HG03565 (cell line): ENCODE measurements at regions not wholly inside any gene's neighbourhood (a gene's known extent, or its start where the extent isn't known, plus 50 kb on each side); places are given as distances from the start of the nearest gene placed in this dataset.

Experiments used
- ATAC-seq: cut with Tn5 transposase; IDR thresholded peaks from one replicate; pipeline ENCODE4 v1.9.1; 2021; ENCODE audit warnings: mild to moderate bottlenecking, moderate library complexity; ENCODE audit not compliant: unreplicated experiment

DNA sequence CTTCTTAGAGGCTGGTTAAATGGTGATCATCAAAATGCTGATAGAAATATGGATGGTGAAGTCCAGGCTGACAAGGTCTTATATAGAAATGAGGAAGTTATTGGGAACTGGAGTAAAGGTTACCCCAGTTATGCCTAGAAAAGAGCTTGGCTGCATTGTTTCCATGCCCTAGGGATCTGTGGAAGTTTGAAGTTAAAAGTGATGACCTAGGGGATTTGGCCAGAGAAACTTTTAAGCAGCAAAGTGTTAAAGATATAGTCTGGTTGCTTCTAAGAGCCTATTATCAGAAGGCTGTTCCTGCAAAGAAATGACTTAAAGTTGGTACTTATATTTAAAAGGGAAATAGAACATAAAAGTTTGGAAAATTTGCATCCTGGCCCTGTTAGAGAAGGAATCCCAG lies 200.3 kb downstream of the ICE1 start:
- no peak for ATAC-seq

DNA sequence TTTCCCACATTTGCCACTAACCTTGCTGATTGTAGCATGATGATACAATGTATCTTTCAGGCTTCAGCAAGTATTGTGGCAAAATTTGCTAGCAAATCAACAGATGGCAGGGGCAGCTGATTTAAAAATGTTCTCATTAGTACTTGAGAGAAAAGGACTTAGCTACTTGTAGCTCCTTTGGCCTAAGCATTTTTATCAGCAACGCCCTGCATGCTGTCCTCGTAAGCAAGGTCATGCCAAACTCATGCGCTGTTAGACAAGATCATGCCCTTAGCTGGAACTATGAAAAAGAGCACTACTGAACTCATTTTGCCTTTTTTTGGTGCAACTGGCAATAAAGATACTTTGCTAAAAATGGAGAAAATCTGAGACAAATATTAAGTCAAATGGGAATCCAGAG lies 197.1 kb downstream of the ICE1 start:
- ATAC-seq: no peak

GRCh38 chr5:5617024-5617423 lies 194.5 kb downstream of the ICE1 start:
- no peak for ATAC-seq

- ATAC-seq: no peak
These were observed 193.9 kb downstream of the ICE1 start for GRCh38 chr5:5616247-5616895.

- ATAC-seq: no peak
These were observed 193.1 kb downstream of the ICE1 start for GRCh38 chr5:5615569-5615968.

DNA sequence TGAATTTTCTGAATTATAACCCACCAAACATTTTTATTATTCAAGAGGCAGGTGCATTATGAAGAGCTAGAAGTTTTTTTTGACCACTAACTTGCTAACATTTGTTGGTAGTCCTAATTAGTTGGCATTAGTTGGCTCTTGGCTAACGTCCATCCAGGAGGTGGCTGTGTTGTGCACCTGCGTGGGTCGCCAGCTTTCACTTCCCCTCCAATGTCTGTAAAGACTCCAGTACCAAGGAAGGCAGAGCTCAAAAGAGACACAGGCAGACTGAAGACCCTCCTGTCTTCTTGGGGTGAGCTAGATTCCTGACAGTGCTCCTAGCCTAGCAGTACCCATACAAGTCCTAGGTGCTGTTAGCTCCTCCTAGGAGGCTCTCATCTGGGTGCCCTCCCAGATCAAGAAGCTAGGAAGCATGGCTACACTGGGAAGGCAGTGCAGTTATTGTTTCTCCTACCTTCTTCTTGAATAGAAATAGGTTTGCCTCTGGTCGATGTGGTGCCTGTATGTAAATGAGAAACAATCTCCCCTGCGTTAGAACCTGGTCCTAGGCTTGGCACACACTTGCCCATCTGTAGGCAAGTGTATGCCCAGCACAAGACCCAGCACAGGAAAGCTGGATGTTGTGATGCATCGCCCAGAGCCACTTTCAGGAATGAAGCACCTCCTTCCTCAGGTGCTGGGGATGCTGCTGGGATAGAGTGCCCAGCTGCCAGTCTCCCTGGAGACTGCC lies 190.9 kb downstream of the ICE1 start:
- ATAC-seq: no peak

DNA sequence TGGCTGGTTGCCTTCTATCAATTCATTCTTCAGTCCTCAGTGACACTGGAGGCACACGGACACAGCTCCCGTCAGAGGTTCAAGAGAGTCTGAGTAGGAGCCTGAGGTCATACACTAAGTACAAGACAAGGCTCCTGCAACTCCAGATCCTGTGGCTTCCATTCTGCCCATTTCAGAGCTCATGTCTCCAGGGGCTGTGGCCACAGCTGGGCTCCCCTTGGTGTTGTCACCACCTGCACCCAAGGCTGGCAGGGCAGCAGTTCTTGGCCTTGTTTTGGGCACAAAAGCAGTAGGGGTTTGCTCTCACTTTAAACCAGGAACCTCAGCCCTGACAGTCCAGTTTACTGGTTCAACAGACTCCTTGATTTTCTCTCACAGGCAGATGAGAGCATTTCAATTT lies 189.6 kb downstream of the ICE1 start:
- ATAC-seq: no peak

DNA sequence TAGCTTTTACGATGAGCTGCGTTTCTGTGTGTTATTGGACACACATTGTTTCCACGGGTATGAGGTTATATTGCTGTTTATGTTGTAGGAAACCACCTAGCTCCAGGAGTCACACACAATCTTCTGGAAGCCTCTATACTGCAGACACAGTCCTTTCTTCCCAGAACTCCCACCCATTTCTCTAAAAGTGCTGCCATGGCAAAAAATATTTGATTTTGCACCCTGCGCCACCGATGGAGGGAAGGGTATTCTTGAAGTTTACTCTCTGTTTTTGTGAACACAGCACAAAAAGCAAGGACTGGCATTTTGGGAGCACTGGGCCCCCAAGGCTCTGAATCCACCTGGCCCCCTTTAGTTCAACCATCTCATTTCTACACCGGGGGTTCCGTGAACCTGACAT lies 187.5 kb downstream of the ICE1 start:
- ATAC-seq: no peak

DNA sequence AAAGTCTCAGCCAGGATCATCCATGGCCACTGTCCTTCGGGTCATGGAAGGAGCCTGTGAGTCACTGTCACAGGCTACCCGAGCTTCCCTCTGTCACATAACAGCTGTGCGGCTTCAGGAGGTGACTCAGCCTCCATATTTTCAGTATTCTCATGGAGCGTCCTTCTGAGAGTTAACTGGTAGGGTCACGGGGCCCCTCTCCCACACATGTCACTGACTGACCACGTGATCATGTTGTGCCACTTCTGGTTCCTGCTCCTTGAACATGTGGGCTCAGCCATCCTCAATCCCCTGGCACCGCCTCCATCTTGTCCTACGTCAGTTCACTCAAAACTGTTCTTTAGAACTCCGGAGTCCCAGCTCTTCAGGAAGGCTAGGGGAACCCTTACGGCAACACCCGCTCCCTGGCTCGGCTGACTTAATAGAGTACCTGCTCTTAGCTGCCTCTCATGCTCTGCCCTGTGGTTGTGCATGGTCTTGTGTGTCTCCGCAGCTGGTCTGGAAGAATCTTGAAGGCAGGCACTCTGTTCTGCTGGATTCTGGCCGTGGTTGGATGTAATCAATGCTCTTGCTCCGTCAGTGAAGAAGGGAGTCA lies 182.8 kb downstream of the ICE1 start:
- ATAC-seq: no peak

GRCh38 chr5:5602554-5602953 lies 180.1 kb downstream of the ICE1 start:
- ATAC-seq: no peak

GRCh38 chr5:5598547-5599113 lies 176.2 kb downstream of the ICE1 start:
- ATAC-seq: no peak

DNA sequence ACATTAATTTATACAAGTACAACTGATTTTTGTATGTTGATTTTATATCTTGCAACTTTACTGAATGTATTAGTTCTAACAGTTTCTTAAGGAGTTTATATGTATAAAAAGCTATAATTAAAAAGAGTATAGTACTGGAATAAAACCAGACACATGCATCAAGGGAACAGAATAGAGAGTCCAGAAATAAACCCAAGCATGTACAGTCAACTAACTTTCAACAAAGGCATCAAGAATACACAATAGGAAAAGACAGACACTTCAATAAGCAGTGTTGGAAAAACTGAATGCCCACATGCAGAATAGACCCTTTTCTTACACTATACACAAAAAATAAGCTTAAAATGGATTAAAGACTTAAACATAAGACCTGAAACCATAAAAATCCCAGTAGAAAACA lies 170.9 kb downstream of the ICE1 start:
- no peak for ATAC-seq

GRCh38 chr5:5592541-5592940 lies 170.1 kb downstream of the ICE1 start:
- no peak for ATAC-seq

DNA sequence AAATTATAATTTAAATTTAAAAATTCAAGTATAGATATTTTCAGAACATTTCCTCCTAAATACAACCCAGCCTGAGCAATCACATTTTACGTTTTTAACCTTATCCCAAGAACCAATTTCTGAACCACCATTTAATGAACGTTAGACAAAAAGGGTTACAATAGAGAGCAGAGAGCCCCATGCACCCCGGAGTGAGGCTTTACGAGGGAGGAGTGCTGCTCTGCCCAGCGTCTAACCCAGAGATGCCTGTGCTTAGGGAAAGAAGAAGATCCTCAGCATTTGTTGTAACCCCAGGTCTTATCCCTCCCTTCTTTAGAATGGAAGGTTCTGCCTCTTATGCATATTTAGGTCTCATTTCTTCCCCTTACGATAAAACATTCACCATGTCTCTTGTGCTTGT lies 169.1 kb downstream of the ICE1 start:
- no peak for ATAC-seq

- ATAC-seq: no peak
These were observed 167.4 kb downstream of the ICE1 start for GRCh38 chr5:5589857-5590256.

DNA sequence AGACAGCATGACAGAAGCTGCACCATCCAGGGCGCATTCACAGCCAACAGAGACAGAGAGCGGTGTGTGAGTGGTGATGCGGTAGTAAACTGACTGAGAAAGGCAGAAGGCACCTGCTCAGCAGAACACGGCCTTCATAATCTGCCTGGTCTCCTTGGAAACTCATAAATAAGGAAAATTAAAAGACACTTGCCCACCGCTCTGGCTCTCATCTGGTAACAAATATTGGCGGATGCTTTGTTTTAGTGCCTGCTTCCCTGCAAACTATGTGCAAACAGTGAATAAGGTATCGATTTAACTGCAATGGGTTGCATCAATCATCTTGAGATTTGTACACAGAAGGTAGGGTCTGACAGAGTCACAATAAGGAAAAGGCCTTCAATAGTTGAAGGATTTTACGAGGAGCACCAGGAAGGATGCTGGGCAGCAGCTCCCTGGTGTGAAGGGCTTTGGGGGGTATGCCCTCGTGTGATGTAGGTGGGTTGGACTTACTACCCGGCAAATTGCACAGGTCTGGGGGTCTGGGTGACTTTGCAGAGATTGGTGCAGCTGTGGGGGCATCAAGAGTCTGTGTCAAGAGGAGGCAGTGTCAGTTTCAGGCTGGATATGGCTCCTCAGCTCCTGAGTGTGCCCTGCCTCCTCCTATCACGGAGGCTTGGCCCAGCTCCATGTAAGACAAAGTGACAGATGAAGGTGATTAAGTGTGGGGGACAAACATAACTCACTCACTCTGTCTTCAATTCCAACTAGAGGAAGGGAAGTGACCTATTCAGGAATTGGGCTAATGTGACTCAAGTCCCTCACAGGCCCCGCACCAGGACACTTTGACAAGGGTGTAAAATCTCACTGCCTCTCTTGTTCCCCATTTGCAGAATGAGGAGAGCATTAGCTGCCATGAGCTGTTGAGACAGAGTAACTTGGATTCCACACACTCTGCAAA lies 166.7 kb downstream of the ICE1 start:
- no peak for ATAC-seq

- ATAC-seq: no peak
These were observed 165.9 kb downstream of the ICE1 start for GRCh38 chr5:5588386-5588785.

DNA sequence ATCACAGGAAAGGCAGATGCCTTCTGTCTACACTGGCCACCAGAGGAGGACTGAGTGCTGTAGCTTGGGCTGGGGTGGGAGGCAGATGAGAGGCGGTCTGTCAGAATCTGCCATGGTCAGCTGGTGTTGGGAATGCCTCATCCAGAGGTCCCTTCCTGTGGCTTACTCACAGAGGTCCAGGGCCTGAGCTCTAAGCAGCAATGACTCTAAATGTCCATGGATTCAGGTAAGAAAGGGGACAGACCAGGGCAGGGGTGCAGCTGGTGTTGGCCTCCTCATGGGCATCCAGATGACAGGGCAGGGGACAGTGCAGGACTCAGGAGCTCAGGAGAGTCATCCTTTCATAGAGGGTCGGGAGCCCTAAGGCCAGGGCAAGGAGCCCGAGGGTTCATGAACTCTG lies 165.0 kb downstream of the ICE1 start:
- ATAC-seq: no peak

DNA sequence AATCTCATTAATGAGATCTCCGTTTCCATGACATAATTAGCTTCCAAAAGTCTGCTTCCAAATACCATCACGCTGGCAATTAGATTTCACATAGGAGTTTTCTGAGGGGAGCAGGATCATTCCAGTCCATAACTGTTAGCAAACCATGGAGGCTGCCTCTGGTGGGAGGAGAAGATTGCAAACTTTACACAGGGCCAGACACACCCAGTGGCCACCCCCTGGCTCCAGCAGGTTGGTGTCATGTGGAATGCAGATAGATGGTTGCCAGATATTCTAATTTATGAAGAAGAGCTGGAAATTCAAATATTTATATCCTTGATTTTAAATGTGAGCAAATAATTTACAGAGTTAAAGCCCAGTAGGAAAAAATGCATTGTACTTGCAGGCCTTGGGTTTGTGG lies 164.2 kb downstream of the ICE1 start:
- no peak for ATAC-seq

- no peak for ATAC-seq
These were observed 163.4 kb downstream of the ICE1 start for GRCh38 chr5:5585751-5586341.

DNA sequence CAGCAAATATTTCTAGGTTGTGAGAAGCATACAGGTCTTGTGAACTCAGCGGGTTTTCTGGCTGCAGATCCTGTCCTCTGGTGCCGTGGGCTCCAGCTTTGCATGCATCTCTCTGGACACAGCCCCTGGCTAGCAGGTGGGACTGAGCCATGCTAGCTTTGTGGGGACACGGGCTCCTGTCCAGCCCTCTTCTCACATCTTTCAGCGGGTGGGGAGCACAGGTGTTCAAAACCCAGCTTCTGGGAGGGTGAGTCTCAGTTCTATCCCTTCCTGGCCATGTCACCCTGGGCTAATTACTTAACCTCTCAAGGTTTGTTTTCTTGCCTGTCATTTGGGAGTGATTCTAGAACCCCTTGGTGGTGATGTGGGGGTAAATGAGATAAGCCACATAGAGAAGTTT lies 162.3 kb downstream of the ICE1 start:
- ATAC-seq: no peak
